Bronchial epithelial cell (primary cell): ENCODE measurements at regions not wholly inside any gene's neighbourhood (a gene's known extent, or its start where the extent isn't known, plus 50 kb on each side); places are given as distances from the start of the nearest gene placed in this dataset.

Experiments
- DNase-seq: peaks from one replicate; pipeline ENCODE4 v3.0.0-alpha.2; 2010; ENCODE audit warnings: low read depth
- FAIRE-seq: peaks from 2 replicates; lab custom pipeline; 2011; peaks lifted over from hg19 to GRCh38; lab: Jason Lieb, UNC
- H3K27me3 ChIP-seq: 2 replicates; pipeline ENCODE4 v1.5.1; 2011; ENCODE audit warnings: low read length; ENCODE audit not compliant: control insufficient read depth, insufficient read depth
- H3K36me3 ChIP-seq: 2 replicates; pipeline ENCODE4 v1.5.1; 2011; ENCODE audit warnings: low read length; ENCODE audit not compliant: control insufficient read depth, insufficient read depth
- H3K4me3 ChIP-seq: 2 replicates; pipeline ENCODE4 v1.5.1; 2011; ENCODE audit warnings: mild to moderate bottlenecking, low read depth, low read length, control low read depth
- TF ChIP-seq, protein P1 (sequence below): IDR thresholded peaks from 2 replicates; pipeline ENCODE4 v1.5.1; 2011; ENCODE audit warnings: mild to moderate bottlenecking, moderate library complexity, low read length, control low read depth, inconsistent platforms; ENCODE audit not compliant: insufficient read depth, severe bottlenecking

GRCh38 chr14:86652526-86652925 lies 1122.6 kb downstream of the FLRT2 start:
- Histone ChIP-seq H3K27me3 (no peaks in the 10 kb centered on the region), H3K36me3 (no peaks in the 10 kb centered on the region), H3K4me3 (no peak overlapping the region)
- TF ChIP-seq, protein P1, sequence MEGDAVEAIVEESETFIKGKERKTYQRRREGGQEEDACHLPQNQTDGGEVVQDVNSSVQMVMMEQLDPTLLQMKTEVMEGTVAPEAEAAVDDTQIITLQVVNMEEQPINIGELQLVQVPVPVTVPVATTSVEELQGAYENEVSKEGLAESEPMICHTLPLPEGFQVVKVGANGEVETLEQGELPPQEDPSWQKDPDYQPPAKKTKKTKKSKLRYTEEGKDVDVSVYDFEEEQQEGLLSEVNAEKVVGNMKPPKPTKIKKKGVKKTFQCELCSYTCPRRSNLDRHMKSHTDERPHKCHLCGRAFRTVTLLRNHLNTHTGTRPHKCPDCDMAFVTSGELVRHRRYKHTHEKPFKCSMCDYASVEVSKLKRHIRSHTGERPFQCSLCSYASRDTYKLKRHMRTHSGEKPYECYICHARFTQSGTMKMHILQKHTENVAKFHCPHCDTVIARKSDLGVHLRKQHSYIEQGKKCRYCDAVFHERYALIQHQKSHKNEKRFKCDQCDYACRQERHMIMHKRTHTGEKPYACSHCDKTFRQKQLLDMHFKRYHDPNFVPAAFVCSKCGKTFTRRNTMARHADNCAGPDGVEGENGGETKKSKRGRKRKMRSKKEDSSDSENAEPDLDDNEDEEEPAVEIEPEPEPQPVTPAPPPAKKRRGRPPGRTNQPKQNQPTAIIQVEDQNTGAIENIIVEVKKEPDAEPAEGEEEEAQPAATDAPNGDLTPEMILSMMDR: no peak
- FAIRE-seq (no peak), DNase-seq (no peak)

- DNase-seq (peak; percentile 45), FAIRE-seq (no peak)
- TF ChIP-seq, protein P1: no peak
Observed at GRCh38 chr14:86646696-86647690, 1117.0 kb downstream of the FLRT2 start.

GRCh38 chr14:86646125-86646524 lies 1116.2 kb downstream of the FLRT2 start:
- Histone ChIP-seq H3K36me3 (no peaks in the 10 kb centered on the region), H3K27me3 (no peaks in the 10 kb centered on the region), H3K4me3 (no peak overlapping the region)
- DNase-seq (no peak), FAIRE-seq (no peak)
- TF ChIP-seq, protein P1: no peak

More at GRCh38 chr14:86646696-86647690, 1117.0 kb downstream of the FLRT2 start:
- Histone ChIP-seq H3K4me3 (no peak overlapping the region), H3K27me3 (no peaks in the 10 kb centered on the region), H3K36me3 (no peaks in the 10 kb centered on the region)

DNA sequence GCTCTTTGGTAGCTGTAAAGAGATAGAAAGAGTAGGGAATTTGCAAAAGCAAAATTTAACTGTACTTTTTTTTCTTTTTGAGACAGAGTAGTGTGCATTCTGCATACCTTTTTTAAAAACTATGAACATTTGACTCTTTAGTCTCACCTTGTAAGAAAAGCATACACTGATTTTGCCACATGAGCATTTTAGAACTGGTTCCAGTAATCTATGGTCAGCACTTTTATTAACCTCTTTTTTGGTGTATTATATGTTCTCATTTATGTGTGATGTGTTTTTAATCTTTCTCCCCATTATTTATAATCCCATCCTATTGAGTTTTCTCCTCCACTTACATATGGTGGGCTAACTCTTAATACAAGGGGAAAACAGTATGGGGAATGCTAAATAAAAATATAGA lies 1111.4 kb downstream of the FLRT2 start:
- TF ChIP-seq, protein P1: no peak
- DNase-seq (no peak), FAIRE-seq (no peak)
- Histone ChIP-seq H3K4me3 (no peak overlapping the region), H3K36me3 (no peaks in the 10 kb centered on the region), H3K27me3 (no peaks in the 10 kb centered on the region)

DNA sequence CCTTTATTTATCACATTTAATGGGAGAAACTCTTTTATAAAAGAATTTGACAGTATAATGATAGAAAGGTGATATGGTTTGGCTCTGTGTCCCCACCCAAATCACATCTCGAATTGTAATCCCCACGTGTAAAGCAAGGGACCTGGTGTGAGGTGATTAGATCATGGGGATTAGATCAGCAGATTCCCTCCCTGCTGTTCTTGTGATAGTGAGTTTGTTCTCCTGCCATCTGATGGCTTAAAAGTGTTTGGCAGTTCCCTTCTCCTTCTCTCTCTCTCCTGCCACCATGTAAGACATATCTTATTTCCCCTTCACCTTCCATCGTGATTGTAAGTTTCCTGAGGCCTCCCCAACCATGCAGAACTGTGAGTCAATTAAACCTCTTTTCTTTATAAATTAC lies 1110.3 kb downstream of the FLRT2 start:
- DNase-seq (no peak), FAIRE-seq (no peak)
- H3K36me3 ChIP-seq: no peaks in the 10 kb centered on the region
- TF ChIP-seq, protein P1: no peak
- no peaks in the 10 kb centered on the region for H3K27me3 ChIP-seq
- no peak overlapping the region for H3K4me3 ChIP-seq
